ENCODE measurements at regions not wholly inside any gene's neighbourhood (a gene's known extent, or its start where the extent isn't known, plus 50 kb on each side); places are given as distances from the start of the nearest gene placed in this dataset.
A peak's percentile ranks its signal among the peaks of the same experiment; 100 is the strongest.
"Not testable (repeated sequence)": the region's sequence is repeated elsewhere in the genome, so short reads cannot be mapped to it uniquely, and the experiment has no call there.

GRCh38 chr5:174918655-174919054 lies 194.3 kb downstream of the MSX2 start:
- Mint-ChIP-seq H3K4me1 (peaks cover 8% of the 10 kb centered on the region), H3K36me3 (ENCODE audit: low read depth) (no peaks in the 10 kb centered on the region), H3K27me3 (peaks cover 44% of the 10 kb centered on the region), H3K4me3 (no peak overlapping the region), H3K27ac (no peak overlapping the region)
- no peaks in the 10 kb centered on the region for H3K9me3 ChIP-seq (ENCODE audit: control insufficient read depth, low read length, poor library complexity, severe bottlenecking)
- no peak for ATAC-seq
- no peak for DNase-seq

- H3K27ac Mint-ChIP-seq = no peak overlapping the region
- H3K36me3 Mint-ChIP-seq (ENCODE audit: low read depth) = peaks cover under 1% of the 10 kb centered on the region
- DNase-seq = no peak
- H3K4me1 Mint-ChIP-seq = peaks cover 8% of the 10 kb centered on the region
- no peak for ATAC-seq
- H3K9me3 ChIP-seq (ENCODE audit: control insufficient read depth, low read length, poor library complexity, severe bottlenecking) = no peaks in the 10 kb centered on the region
- peaks cover 49% of the 10 kb centered on the region for H3K27me3 Mint-ChIP-seq
- no peak overlapping the region for H3K4me3 Mint-ChIP-seq
Observed at GRCh38 chr5:174917976-174918554, 193.7 kb downstream of the MSX2 start.

- ATAC-seq; H3K4me3 Mint-ChIP-seq; H3K4me1 Mint-ChIP-seq; H3K36me3 Mint-ChIP-seq (ENCODE audit: low read depth); H3K9me3 ChIP-seq (ENCODE audit: control insufficient read depth, low read length, poor library complexity, severe bottlenecking); H3K27ac Mint-ChIP-seq; DNase-seq: not testable (repeated sequence)
- peaks cover 56% of the 10 kb centered on the region for H3K27me3 Mint-ChIP-seq
Observed at GRCh38 chr5:174917435-174917834, 193.1 kb downstream of the MSX2 start.

GRCh38 chr5:174916924-174917323 lies 192.5 kb downstream of the MSX2 start:
- H3K4me1 Mint-ChIP-seq; ATAC-seq; H3K27ac Mint-ChIP-seq; H3K9me3 ChIP-seq (ENCODE audit: control insufficient read depth, low read length, poor library complexity, severe bottlenecking); DNase-seq; H3K4me3 Mint-ChIP-seq; H3K36me3 Mint-ChIP-seq (ENCODE audit: low read depth): not testable (repeated sequence)
- H3K27me3 Mint-ChIP-seq = peaks cover 56% of the 10 kb centered on the region

- Mint-ChIP-seq H3K27me3 (peaks cover 52% of the 10 kb centered on the region), H3K27ac (no peak overlapping the region), H3K4me3 (no peak overlapping the region), H3K4me1 (peaks cover 7% of the 10 kb centered on the region), H3K36me3 (ENCODE audit: low read depth) (peaks cover 2% of the 10 kb centered on the region)
- no peak for ATAC-seq
- H3K9me3 ChIP-seq (ENCODE audit: control insufficient read depth, low read length, poor library complexity, severe bottlenecking) = no peaks in the 10 kb centered on the region
- no peak for DNase-seq
Observed at GRCh38 chr5:174916227-174916626, 191.8 kb downstream of the MSX2 start.

GRCh38 chr5:174911118-174911517 lies 186.7 kb downstream of the MSX2 start:
- H3K4me3 Mint-ChIP-seq = no peak overlapping the region
- H3K9me3 ChIP-seq (ENCODE audit: control insufficient read depth, low read length, poor library complexity, severe bottlenecking) = no peaks in the 10 kb centered on the region
- ATAC-seq (no peak), DNase-seq (no peak)
- no peak overlapping the region for H3K27ac Mint-ChIP-seq
- peaks cover 2% of the 10 kb centered on the region for H3K36me3 Mint-ChIP-seq (ENCODE audit: low read depth)
- H3K27me3 Mint-ChIP-seq = peaks cover 65% of the 10 kb centered on the region
- peaks cover 3% of the 10 kb centered on the region for H3K4me1 Mint-ChIP-seq

- H3K4me3 Mint-ChIP-seq = no peak overlapping the region
- DNase-seq (peak in 2 of 3 donors; percentile 16 to 41), ATAC-seq (peak; percentile 78)
- H3K27ac Mint-ChIP-seq = no peak overlapping the region
- peaks cover 2% of the 10 kb centered on the region for H3K36me3 Mint-ChIP-seq (ENCODE audit: low read depth)
- H3K4me1 Mint-ChIP-seq = peaks cover 3% of the 10 kb centered on the region
- peaks cover 67% of the 10 kb centered on the region for H3K27me3 Mint-ChIP-seq
- H3K9me3 ChIP-seq (ENCODE audit: control insufficient read depth, low read length, poor library complexity, severe bottlenecking) = no peaks in the 10 kb centered on the region
Observed at GRCh38 chr5:174910245-174910737, 185.9 kb downstream of the MSX2 start.

GRCh38 chr5:174903172-174903732 lies 178.9 kb downstream of the MSX2 start:
- peaks cover 48% of the 10 kb centered on the region for H3K27me3 Mint-ChIP-seq
- H3K36me3 Mint-ChIP-seq (ENCODE audit: low read depth) = no peaks in the 10 kb centered on the region
- H3K4me1 Mint-ChIP-seq = peaks cover 3% of the 10 kb centered on the region
- no peak overlapping the region for H3K27ac Mint-ChIP-seq
- no peaks in the 10 kb centered on the region for H3K9me3 ChIP-seq (ENCODE audit: control insufficient read depth, low read length, poor library complexity, severe bottlenecking)
- DNase-seq (no peak), ATAC-seq (no peak)
- H3K4me3 Mint-ChIP-seq = no peak overlapping the region

- H3K27ac Mint-ChIP-seq = no peak overlapping the region
Observed at GRCh38 chr5:174901336-174901735, 177.0 kb downstream of the MSX2 start.

GRCh38 chr5:174900240-174900865 lies 176.0 kb downstream of the MSX2 start:
- peaks cover 5% of the 10 kb centered on the region for H3K4me1 Mint-ChIP-seq
- H3K27ac Mint-ChIP-seq = no peak overlapping the region
- H3K27me3 Mint-ChIP-seq = peaks cover 25% of the 10 kb centered on the region
- H3K4me3 Mint-ChIP-seq = no peak overlapping the region
- DNase-seq (no peak), ATAC-seq (no peak)
- no peaks in the 10 kb centered on the region for H3K36me3 Mint-ChIP-seq (ENCODE audit: low read depth)
- no peaks in the 10 kb centered on the region for H3K9me3 ChIP-seq (ENCODE audit: control insufficient read depth, low read length, poor library complexity, severe bottlenecking)

More at GRCh38 chr5:174901336-174901735, 177.0 kb downstream of the MSX2 start:
- H3K27me3 Mint-ChIP-seq = peaks cover 28% of the 10 kb centered on the region
- H3K4me3 Mint-ChIP-seq = no peak overlapping the region
- no peaks in the 10 kb centered on the region for H3K36me3 Mint-ChIP-seq (ENCODE audit: low read depth)
- ATAC-seq = no peak
- H3K4me1 Mint-ChIP-seq = peaks cover 5% of the 10 kb centered on the region
- DNase-seq = no peak
- H3K9me3 ChIP-seq (ENCODE audit: control insufficient read depth, low read length, poor library complexity, severe bottlenecking) = no peaks in the 10 kb centered on the region

- Mint-ChIP-seq H3K4me1 (peaks cover 5% of the 10 kb centered on the region), H3K27ac (no peak overlapping the region), H3K36me3 (ENCODE audit: low read depth) (no peaks in the 10 kb centered on the region), H3K4me3 (no peak overlapping the region), H3K27me3 (peaks cover 19% of the 10 kb centered on the region)
- ATAC-seq (no peak), DNase-seq (no peak)
- H3K9me3 ChIP-seq (ENCODE audit: control insufficient read depth, low read length, poor library complexity, severe bottlenecking) = no peaks in the 10 kb centered on the region
Observed at GRCh38 chr5:174897281-174897950, 173.0 kb downstream of the MSX2 start.

GRCh38 chr5:174895360-174895759 lies 171.0 kb downstream of the MSX2 start:
- Mint-ChIP-seq H3K4me1 (peaks cover 5% of the 10 kb centered on the region), H3K27ac (no peak overlapping the region)

GRCh38 chr5:174892742-174893141 lies 168.4 kb downstream of the MSX2 start:
- ATAC-seq = no peak
- Mint-ChIP-seq H3K4me3 (no peak overlapping the region), H3K27me3 (peaks cover 19% of the 10 kb centered on the region), H3K27ac (no peak overlapping the region), H3K4me1 (peaks cover 2% of the 10 kb centered on the region), H3K36me3 (ENCODE audit: low read depth) (no peaks in the 10 kb centered on the region)
- no peak for DNase-seq
- H3K9me3 ChIP-seq (ENCODE audit: control insufficient read depth, low read length, poor library complexity, severe bottlenecking) = no peaks in the 10 kb centered on the region

More at GRCh38 chr5:174895360-174895759, 171.0 kb downstream of the MSX2 start:
- Mint-ChIP-seq H3K36me3 (ENCODE audit: low read depth) (no peaks in the 10 kb centered on the region), H3K27me3 (peaks cover 24% of the 10 kb centered on the region), H3K4me3 (no peak overlapping the region)
- ATAC-seq = no peak
- DNase-seq = no peak
- no peaks in the 10 kb centered on the region for H3K9me3 ChIP-seq (ENCODE audit: control insufficient read depth, low read length, poor library complexity, severe bottlenecking)
